HUDEP-2 (cell line): ENCODE measurements at regions not wholly inside any gene's neighbourhood (a gene's known extent, or its start where the extent isn't known, plus 50 kb on each side); places are given as distances from the start of the nearest gene placed in this dataset.
"Not testable (repeated sequence)": the region's sequence is repeated elsewhere in the genome, so short reads cannot be mapped to it uniquely, and the experiment has no call there.

ENCODE experiments used
- DNase-seq, 76 experiments: peaks; one replicate each; lab custom pipeline; 2025; ENCODE audit not compliant: unreplicated experiment in 76 of 76; lab: John Stamatoyannopoulos, UW

GRCh38 chr6:26795474-26796307 is 136.1 kb upstream of the ZNF322 start:
- not testable (repeated sequence) for DNase-seq

DNA sequence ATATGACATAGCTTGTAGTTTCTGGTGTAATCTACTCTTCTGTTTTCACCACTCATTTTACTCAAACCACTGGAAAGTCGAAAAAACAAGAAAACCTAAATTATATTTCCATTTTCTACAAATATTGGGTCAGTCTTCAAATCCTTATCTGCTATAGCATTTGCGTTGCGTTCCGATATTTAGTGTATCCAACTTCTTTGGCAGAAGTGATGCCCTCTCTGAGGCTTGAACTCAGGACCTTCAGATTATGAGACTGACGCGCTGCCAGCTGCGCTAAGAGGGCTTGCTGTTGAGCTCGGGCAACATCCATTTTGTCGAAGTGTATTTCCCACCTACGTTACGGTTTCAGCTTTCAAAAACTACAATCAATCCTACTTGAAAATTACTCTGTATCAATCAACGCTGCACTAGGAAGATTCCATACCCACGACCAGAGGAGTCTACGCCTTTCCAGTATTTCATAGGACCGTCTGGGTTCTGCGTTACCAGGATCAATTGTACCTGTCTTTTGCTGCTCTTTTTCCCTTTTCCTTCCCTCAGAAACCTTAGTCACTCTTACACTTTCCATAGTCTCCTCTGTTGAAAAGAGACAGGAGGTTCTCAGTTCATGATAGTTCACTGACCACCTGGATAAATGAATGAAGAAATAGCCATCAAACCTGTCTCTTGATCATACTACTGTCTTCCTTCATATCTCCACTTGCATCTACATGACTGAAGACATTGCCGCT is 140.5 kb upstream of the ZNF322 start:
- not testable (repeated sequence) for DNase-seq

DNA sequence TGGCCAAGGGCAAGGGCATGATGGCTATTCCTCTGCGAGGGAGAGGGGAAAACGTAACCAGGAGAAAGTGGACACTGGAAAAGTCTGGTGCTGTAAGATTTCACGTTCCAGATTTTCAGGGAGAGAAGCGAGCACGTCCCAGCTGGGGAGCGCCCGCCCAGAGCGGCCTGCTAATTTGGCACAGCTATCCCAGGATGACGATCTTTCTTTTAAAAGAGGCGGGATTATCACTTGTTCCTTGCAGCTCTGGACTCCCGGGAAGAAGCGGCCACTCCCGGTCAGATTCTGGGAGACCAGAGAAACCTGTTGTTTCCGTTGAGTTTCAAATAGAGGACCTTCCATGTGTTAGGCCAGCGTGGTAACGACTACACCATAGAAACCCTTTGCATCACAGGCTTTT is 144.2 kb upstream of the ZNF322 start:
- DNase-seq, result not testable (repeated sequence)

- not testable (repeated sequence) for DNase-seq
These were observed 152.1 kb upstream of the ZNF322 start for GRCh38 chr6:26811486-26812116.

DNA sequence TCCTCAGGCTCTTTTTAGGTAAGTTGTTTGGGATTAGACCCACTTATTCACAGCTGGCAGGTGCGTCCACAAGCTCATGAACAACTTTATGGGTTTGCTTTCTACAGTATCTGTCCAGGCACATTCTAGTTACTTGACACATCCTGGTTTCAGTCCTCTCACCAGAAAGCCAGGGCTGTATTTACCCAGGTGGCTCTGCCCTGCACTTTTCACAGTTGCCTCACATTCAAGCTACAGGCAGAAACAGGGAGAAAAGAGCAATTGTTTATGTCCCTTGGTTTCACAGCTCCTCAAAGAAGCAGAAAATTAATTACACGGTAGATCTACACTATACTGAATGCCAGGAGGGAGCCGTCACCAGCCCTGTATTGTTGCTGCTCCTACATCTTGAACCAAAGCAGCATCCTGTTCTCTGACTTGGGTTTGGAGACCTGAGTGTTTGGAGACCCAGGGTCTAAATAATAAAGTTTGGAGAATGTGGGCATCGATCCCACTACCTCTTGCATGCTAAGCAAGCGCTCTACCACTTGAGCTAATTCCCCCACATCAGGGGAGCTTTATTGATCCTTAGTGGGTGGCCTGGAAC is 159.2 kb upstream of the ZNF322 start:
- DNase-seq, result not testable (repeated sequence)

DNA sequence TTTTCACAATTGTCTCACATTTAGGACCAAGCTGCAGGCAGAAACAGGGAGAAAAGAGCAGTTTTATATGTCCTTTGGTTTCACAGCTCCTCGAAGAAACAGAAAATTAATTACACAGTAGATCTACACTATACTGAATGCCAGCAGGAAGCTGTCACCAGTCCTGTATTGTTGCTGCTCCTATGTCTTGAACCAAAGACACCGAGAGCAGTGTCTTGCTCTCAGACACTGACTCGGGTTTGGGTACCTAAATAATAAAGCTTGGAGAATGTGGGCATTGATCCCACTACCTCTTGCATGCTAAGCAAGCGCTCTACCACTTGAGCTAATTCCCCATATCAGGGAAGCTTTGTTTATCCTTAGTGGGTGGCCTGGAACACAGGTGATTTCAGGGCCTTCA is 168.4 kb upstream of the ZNF322 start:
- DNase-seq, result not testable (repeated sequence)

DNA sequence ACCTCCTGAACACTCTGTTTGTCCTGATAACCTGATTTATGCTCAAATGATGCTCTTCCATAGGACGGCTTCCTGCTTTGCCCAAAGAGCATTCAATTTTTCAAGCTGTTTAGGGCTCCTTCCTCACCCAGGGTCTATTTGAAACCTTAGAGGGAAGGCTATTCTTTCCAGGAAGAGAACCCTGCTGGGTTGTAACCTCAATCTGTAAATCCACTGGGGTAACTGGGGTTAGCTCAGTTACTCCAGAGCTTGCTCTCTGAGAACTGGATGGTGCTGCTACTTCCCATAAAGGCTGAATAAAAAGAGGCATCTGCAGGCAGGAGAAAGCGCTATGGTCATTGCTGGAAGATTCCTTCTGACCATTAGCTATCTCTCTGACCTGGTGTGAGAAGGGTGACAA is 169.9 kb upstream of the ZNF322 start:
- not testable (repeated sequence) for DNase-seq

- not testable (repeated sequence) for DNase-seq
These were observed 171.4 kb upstream of the ZNF322 start for GRCh38 chr6:26830992-26831391.

DNA sequence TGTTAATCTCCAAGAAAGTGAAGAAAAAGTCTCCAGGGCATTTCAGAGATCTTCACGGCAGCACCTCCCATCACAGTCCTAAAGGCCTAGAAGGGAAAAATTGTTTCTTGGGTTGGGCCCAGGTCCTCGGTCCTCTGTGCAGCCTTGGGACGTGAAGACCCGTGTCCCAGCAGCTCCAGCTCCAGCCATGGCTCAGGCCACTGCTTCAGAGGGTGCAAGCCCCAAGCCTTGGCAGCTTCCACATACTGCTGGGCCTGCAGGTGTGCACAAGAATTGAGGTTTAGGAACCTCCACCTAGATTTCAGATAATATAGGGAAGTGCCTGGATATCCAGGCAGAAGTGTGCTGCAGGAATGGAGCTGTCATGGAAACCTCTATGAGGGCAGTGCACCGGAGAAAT is 176.2 kb upstream of the ZNF322 start:
- DNase-seq, result not testable (repeated sequence)

DNA sequence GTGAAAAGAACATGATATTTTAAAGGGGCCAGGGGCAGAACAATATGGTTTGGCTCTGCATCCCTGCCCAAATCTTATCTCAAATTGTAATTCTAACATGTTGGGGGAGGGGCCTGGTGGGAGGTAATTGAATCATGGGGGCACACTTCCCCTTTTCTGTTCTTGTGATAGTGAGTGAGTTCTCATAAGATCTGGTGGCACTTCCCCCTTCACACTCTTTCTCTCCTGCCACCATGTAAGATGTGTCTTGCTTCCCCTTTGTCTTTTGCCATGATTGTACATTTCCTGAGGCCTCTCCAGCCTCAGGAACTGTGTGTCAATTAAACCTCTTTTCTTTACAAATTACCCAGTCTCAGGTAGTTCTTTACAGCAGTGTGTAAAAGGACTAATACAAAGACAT is 177.1 kb upstream of the ZNF322 start:
- not testable (repeated sequence) for DNase-seq

DNA sequence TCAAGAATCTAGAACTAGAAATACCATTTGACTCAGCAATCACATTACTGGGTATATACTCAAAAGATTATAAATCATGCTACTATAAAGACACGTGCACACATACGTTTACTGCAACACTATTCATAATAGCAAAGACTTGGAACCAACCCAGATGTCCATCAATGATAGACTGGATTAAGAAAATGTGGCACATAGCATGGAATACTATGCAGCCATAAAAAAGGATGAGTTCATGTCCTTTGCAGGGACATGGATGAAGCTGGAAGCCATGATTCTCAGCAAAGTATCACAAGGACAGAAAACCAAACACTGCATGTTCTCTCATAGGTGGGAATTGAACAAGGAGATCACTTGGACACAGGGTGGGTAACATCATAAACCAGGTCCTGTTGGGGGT is 185.3 kb upstream of the ZNF322 start:
- DNase-seq, result not testable (repeated sequence)

DNA sequence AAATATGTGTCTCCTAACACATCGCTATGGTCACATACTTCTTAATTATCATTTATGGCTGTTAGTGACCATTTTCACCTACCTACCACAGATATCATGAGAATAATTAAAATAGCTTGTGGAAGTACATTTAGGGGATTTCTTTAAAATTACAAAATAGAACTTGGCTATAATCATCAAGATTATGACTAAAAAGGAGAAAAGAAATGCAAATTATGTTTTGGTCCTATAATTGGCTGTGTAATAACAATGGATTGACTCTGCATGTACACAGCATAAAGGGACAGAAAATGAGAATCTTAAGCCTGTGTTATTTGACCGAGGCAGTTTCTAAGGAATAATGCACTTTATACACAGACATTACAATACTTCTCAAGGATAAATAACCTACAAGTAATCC is 197.7 kb upstream of the ZNF322 start:
- DNase-seq, result not testable (repeated sequence)

DNA sequence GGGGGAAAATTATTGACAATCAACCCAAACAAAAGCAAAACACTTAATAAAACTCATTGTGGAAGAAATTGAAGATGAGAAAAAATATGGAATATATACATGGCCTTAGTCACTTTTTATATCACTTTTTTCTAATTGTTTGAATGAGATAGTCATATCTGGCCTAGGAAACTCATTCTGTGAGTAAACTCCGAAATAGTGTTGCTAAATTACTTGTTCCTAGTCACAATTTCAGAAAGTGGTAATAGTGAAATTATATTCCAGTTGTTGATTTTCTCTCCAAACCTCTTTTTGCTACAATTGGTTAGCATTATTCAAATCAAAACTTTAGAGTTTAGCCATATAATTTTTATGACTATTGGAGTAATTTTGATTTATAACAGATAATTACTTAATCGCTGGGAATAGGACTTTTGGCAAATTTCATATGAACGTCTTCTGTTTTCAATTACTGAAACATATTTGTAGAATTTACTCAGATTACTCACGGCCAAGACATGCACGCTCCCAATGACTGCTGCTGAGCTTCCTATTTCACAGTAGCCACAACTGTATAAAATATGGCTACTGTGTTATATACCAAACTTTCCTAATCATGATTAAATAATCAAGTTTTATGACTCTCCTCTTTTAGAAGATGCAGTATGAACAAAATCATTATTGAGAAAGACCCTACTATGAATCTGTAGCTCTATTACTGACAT is 199.7 kb upstream of the ZNF322 start:
- not testable (repeated sequence) for DNase-seq

- not testable (repeated sequence) for DNase-seq
These were observed 200.2 kb upstream of the ZNF322 start for GRCh38 chr6:26859771-26860163.

DNA sequence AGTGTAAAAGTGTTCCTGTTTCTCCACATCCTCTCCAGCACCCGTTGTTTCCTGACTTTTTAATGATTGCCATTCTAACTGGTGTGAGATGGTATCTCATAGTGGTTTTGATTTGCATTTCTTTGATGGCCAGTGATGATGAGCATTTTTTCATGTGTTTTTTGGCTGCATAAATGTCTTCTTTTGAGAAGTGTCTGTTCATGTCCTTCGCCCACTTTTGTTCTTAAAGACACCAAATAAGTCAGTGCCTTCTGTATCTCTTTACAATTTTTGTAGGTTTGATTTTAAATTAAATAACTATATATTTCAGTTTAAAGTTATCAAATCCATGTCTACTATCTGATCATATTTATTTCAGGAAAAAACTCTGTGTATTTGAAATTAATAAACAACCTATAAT is 202.4 kb upstream of the ZNF322 start:
- DNase-seq, result not testable (repeated sequence)

DNA sequence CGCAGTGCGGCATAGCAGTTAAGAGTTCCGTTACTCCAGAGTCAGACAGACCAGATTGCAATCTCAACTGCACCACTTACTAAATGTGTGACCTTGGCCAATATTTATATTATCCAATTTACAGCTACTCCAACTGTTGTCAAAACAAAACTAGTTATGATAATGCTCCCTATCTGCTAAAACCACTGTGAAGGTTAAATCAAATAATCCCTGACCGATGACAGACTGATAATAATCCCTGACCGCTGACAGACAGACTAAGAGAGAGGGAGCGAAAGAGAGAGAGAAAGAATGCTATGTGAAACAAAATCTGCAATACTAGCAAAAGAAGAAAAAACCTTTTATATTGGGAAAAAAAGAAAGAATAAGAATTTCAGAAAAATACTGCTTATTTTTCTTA is 204.1 kb upstream of the ZNF322 start:
- not testable (repeated sequence) for DNase-seq

- not testable (repeated sequence) for DNase-seq
These were observed 239.2 kb upstream of the ZNF322 start for GRCh38 chr6:26898785-26899184.

DNA sequence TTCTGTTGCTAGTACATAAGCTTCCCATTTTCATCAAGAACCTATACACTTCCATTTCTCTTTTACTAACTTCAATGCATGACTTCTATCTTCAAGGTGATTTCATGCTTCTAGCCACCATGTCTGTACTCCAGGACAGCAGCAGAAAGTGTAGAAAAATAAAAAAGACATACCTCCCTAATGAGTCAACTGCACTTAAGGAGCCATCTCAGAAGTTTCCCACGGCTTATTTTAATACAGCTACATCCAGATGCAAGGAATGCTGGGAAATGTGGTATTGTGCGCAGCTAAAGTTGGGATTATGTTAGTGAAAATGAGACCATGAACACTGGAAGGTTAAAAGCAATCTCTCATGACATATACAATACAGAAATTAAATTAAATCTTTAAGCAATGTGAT is 264.7 kb upstream of the ZNF322 start:
- not testable (repeated sequence) for DNase-seq

DNA sequence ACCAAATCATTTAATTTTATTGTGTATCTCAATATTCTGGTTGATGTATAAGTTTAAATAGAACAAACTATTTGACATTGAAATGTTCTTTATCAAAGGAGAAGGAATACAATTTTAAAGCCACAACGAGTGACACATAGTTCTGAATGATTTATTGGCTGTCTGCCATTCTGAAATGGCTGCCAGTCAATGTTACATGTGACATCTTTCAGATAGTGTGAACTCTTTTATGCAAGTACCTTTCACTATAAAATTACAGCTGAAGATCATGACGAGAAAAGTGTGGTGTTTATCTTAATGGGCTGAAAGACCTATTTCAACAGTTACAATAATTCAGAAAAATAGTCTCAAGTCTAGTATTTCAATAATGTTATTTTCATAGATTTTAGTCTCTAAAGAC is 268.6 kb upstream of the ZNF322 start:
- DNase-seq, result not testable (repeated sequence)

- DNase-seq, result not testable (repeated sequence)
These were observed 277.7 kb upstream of the ZNF322 start for GRCh38 chr6:26937258-26937657.
